ENCODE measurements at regions not wholly inside any gene's neighbourhood (a gene's known extent, or its start where the extent isn't known, plus 50 kb on each side); places are given as distances from the start of the nearest gene placed in this dataset.

GRCh38 chr6:113669606-113670005 is 187.5 kb upstream of the MARCKS start:
- no peak for TF ChIP-seq CHD2 (IDR thresholded peaks at IDR 0.05; ENCODE audit: low read length, partially characterized antibody)
- TF ChIP-seq SMC3 (IDR thresholded peaks at IDR 0.05; ENCODE audit: low read depth, low read length) = no peak
- no peak for TF ChIP-seq NRF1 (IDR thresholded peaks at IDR 0.05; ENCODE audit: low read depth, low read length)
- TF ChIP-seq MAX (IDR thresholded peaks at IDR 0.05; ENCODE audit: low read depth) = no peak
- no peak for TF ChIP-seq CTCF (IDR thresholded peaks at IDR 0.05)
- TF ChIP-seq YY1 (IDR thresholded peaks at IDR 0.05; ENCODE audit: low read depth) = no peak
- TF ChIP-seq PBX3 (IDR thresholded peaks at IDR 0.05) = no peak

Measured in SK-N-SH (cell line).